ENCODE measurements at regions not wholly inside any gene's neighbourhood (a gene's known extent, or its start where the extent isn't known, plus 50 kb on each side); places are given as distances from the start of the nearest gene placed in this dataset.
A peak's percentile ranks its signal among the peaks of the same experiment; 100 is the strongest.

DNA sequence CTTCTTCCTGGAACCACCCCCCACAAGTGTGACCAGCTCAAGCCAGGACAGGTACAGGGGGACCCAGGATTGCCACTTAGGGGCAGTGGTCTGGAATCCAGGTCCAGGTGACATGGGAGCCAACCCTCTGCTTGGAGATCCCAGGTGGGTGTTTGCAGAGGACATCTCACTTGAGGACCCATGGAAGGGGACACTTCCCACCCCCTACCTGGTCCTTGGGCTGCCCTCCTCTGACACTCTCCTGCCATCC, 145.5 kb downstream of the SEC14L1 start:
- Histone ChIP-seq H2AFZ (ENCODE audit: low read length) (no peak overlapping the region), H3K4me1 (ENCODE audit: control insufficient read depth, extremely low read depth, insufficient read depth, low read length) (peaks cover 22% of the 10 kb centered on the region), H4K20me1 (ENCODE audit: control insufficient read depth, extremely low read depth, insufficient read depth, low read length) (no peaks in the 10 kb centered on the region), H3K27me3 (ENCODE audit: control insufficient read depth, insufficient read depth, low read length) (no peaks in the 10 kb centered on the region), H3K4me3 (replicated peaks in 1 of 4; ENCODE audit: control extremely low read depth in 1 of 4, insufficient read depth in 1 of 4, low read depth in 3 of 4, low read length in 4 of 4) (no peak overlapping the region), H3K4me2 (ENCODE audit: extremely low read depth, insufficient read depth, low read length) (no peak overlapping the region), H3K79me2 (ENCODE audit: control insufficient read depth, insufficient read depth, low read length) (peaks cover 3% of the 10 kb centered on the region), H3K9me3 (ENCODE audit: control insufficient read depth, insufficient read depth, low read depth, low read length) (no peaks in the 10 kb centered on the region), H3K36me3 (ENCODE audit: control insufficient read depth, insufficient read depth, low read length) (no peaks in the 10 kb centered on the region), H3K27ac (ENCODE audit: insufficient read depth, low read length) (peak overlapping the region; percentile 76), H3K9ac (ENCODE audit: insufficient read depth, low read length) (no peak overlapping the region)
- DNase-seq (ENCODE audit: low read depth in 2 of 2) = no peak
- TF ChIP-seq, protein P1, sequence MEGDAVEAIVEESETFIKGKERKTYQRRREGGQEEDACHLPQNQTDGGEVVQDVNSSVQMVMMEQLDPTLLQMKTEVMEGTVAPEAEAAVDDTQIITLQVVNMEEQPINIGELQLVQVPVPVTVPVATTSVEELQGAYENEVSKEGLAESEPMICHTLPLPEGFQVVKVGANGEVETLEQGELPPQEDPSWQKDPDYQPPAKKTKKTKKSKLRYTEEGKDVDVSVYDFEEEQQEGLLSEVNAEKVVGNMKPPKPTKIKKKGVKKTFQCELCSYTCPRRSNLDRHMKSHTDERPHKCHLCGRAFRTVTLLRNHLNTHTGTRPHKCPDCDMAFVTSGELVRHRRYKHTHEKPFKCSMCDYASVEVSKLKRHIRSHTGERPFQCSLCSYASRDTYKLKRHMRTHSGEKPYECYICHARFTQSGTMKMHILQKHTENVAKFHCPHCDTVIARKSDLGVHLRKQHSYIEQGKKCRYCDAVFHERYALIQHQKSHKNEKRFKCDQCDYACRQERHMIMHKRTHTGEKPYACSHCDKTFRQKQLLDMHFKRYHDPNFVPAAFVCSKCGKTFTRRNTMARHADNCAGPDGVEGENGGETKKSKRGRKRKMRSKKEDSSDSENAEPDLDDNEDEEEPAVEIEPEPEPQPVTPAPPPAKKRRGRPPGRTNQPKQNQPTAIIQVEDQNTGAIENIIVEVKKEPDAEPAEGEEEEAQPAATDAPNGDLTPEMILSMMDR (conservative IDR thresholded peaks at IDR 0.05 in 1 of 2, IDR thresholded peaks at IDR 0.05 in 1 of 2; ENCODE audit: low read depth in 1 of 2, low read length in 2 of 2) = no peak
- no peak for TF ChIP-seq EZH2 (IDR thresholded peaks at IDR 0.05; ENCODE audit: low read length, missing control alignments)

DNA sequence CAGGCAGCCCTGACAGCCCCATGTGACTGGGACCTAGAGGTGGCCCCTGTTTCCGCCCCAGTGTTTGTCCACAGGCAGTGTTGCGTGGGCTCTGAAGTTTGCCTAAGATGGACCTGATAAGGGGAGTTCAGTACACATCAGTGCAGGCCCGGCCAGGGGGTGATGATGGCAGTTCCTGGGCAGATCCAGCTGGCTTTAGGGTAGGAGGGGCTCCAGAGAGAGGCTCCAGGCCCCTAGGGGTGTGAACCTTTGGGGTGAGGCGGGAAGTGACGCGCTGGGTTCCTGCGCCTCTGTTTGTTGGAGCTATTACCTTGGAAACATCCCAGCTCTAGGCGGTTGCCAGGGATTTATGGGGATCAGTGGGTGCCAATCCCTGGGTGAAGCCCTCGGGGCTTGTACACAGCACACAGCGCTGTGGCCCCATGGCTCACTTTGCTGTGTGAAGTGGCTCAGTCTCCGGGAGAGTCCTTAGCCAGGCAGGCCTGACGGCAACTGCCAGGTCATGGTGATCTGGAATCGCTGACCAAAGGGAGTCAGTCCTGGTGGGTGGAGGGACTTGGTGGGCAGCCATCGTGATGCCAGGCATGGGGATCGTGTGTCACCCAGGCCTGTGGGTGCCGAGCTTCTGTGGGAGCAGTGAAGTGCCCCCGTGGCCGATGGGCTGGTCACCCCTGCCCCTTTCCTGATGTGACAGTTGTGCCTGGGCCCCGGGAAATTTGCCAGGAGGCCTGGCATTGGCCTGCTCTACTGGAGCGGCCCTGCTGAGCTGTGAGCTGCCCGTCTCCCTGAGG, 146.1 kb downstream of the SEC14L1 start:
- H3K27me3 ChIP-seq (ENCODE audit: control insufficient read depth, insufficient read depth, low read length) = no peaks in the 10 kb centered on the region
- no peak overlapping the region for H3K4me2 ChIP-seq (ENCODE audit: extremely low read depth, insufficient read depth, low read length)
- no peaks in the 10 kb centered on the region for H4K20me1 ChIP-seq (ENCODE audit: control insufficient read depth, extremely low read depth, insufficient read depth, low read length)
- peaks cover 19% of the 10 kb centered on the region for H3K4me1 ChIP-seq (ENCODE audit: control insufficient read depth, extremely low read depth, insufficient read depth, low read length)
- H3K79me2 ChIP-seq (ENCODE audit: control insufficient read depth, insufficient read depth, low read length) = peaks cover 3% of the 10 kb centered on the region
- peak overlapping the region; percentile 76 for H3K27ac ChIP-seq (ENCODE audit: insufficient read depth, low read length)
- H3K9me3 ChIP-seq (ENCODE audit: control insufficient read depth, insufficient read depth, low read depth, low read length) = no peaks in the 10 kb centered on the region
- TF ChIP-seq, protein P1 (conservative IDR thresholded peaks at IDR 0.05 in 1 of 2, IDR thresholded peaks at IDR 0.05 in 1 of 2; ENCODE audit: low read depth in 1 of 2, low read length in 2 of 2) = no peak
- no peak for TF ChIP-seq EZH2 (IDR thresholded peaks at IDR 0.05; ENCODE audit: low read length, missing control alignments)
- H3K9ac ChIP-seq (ENCODE audit: insufficient read depth, low read length) = peak overlapping the region; percentile 4
- DNase-seq (ENCODE audit: low read depth in 2 of 2) = peak; percentile 41 to 76
- H2AFZ ChIP-seq (ENCODE audit: low read length) = no peak overlapping the region
- H3K4me3 ChIP-seq (replicated peaks in 1 of 4; ENCODE audit: control extremely low read depth in 1 of 4, insufficient read depth in 1 of 4, low read depth in 3 of 4, low read length in 4 of 4) = no peak overlapping the region
- no peaks in the 10 kb centered on the region for H3K36me3 ChIP-seq (ENCODE audit: control insufficient read depth, insufficient read depth, low read length)

- Histone ChIP-seq H3K9ac (ENCODE audit: insufficient read depth, low read length) (no peak overlapping the region), H3K36me3 (ENCODE audit: control insufficient read depth, insufficient read depth, low read length) (no peaks in the 10 kb centered on the region), H2AFZ (ENCODE audit: low read length) (no peak overlapping the region), H3K27ac (ENCODE audit: insufficient read depth, low read length) (peak overlapping the region; percentile 56), H3K79me2 (ENCODE audit: control insufficient read depth, insufficient read depth, low read length) (peaks cover 3% of the 10 kb centered on the region), H3K9me3 (ENCODE audit: control insufficient read depth, insufficient read depth, low read depth, low read length) (no peaks in the 10 kb centered on the region), H3K27me3 (ENCODE audit: control insufficient read depth, insufficient read depth, low read length) (no peaks in the 10 kb centered on the region), H3K4me1 (ENCODE audit: control insufficient read depth, extremely low read depth, insufficient read depth, low read length) (peaks cover 19% of the 10 kb centered on the region), H3K4me3 (replicated peaks in 1 of 4; ENCODE audit: control extremely low read depth in 1 of 4, insufficient read depth in 1 of 4, low read depth in 3 of 4, low read length in 4 of 4) (no peak overlapping the region), H4K20me1 (ENCODE audit: control insufficient read depth, extremely low read depth, insufficient read depth, low read length) (no peaks in the 10 kb centered on the region), H3K4me2 (ENCODE audit: extremely low read depth, insufficient read depth, low read length) (no peak overlapping the region)
- peak; percentile 90 to 96 for DNase-seq (ENCODE audit: low read depth in 2 of 2)
- no peak for TF ChIP-seq EZH2 (IDR thresholded peaks at IDR 0.05; ENCODE audit: low read length, missing control alignments)
- TF ChIP-seq, protein P1 (conservative IDR thresholded peaks at IDR 0.05 in 1 of 2, IDR thresholded peaks at IDR 0.05 in 1 of 2; ENCODE audit: low read depth in 1 of 2, low read length in 2 of 2) = no peak
Measured at GRCh38 chr17:77287432-77288068, 146.8 kb downstream of the SEC14L1 start.
